ENCODE measurements at regions not wholly inside any gene's neighbourhood (a gene's known extent, or its start where the extent isn't known, plus 50 kb on each side); places are given as distances from the start of the nearest gene placed in this dataset.

- TF ChIP-seq RCOR1 (IDR thresholded peaks at IDR 0.05; ENCODE audit: borderline replicate concordance in 1 of 2, low read depth in 2 of 2, low read length in 2 of 2) (no peak), ZNF589 (CRISPR knock-in tag; IDR thresholded peaks at IDR 0.05; ENCODE audit: low read depth) (no peak), CTCF (IDR thresholded peaks at IDR 0.05 in 2 of 3, conservative IDR thresholded peaks at IDR 0.05 in 1 of 3; ENCODE audit: insufficient read depth in 2 of 3, low read depth in 1 of 3, low read length in 3 of 3) (no peak), PHF8 (IDR thresholded peaks at IDR 0.05; ENCODE audit: borderline replicate concordance, low read length) (no peak), TCF7 (IDR thresholded peaks at IDR 0.05; ENCODE audit: borderline replicate concordance) (no peak), POLR2AphosphoS5 (IDR thresholded peaks at IDR 0.05; ENCODE audit: control insufficient read depth, insufficient read depth, low read depth, low read length) (no peak), HMG20B (CRISPR knock-in tag; IDR thresholded peaks at IDR 0.05) (no peak), YY1 (IDR thresholded peaks at IDR 0.05; ENCODE audit: borderline replicate concordance in 1 of 3, control insufficient read depth in 1 of 3, extremely low read depth in 1 of 3, insufficient read depth in 3 of 3, insufficient read length in 1 of 3, insufficient replicate concordance in 2 of 3, low read depth in 1 of 3, low read length in 2 of 3) (no peak), REST (IDR thresholded peaks at IDR 0.05; ENCODE audit: borderline replicate concordance) (no peak), REST (CRISPR knock-in tag; IDR thresholded peaks at IDR 0.05; ENCODE audit: low read depth) (no peak), RBBP5 (IDR thresholded peaks at IDR 0.05; ENCODE audit: borderline replicate concordance, insufficient read depth, low read length, poor library complexity, severe bottlenecking) (no peak)
Measured at GRCh38 chr13:74891610-74892009, 590.4 kb downstream of the TBC1D4 start.

Data from K562 (cell line).